ENCODE measurements at regions not wholly inside any gene's neighbourhood (a gene's known extent, or its start where the extent isn't known, plus 50 kb on each side); places are given as distances from the start of the nearest gene placed in this dataset.
"Not testable (repeated sequence)": the region's sequence is repeated elsewhere in the genome, so short reads cannot be mapped to it uniquely, and the experiment has no call there.

DNA sequence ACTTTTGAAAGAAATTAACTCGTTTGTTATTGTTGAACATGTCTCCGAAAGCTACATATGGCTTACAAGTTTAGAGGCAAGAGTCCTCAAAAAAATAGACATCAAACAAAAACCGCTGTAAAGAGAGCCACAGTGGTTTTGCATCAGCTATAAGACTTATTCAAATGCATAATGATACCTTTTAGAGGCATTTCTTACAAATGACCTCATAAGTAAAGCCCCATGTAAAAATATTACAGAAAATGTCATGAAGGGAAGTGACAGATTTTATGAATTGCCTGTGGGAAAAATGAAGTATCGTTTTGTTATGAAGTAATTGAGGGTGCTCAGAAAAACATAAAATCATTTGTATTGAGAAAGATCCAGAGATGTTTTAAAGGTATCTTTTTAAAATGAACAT, 598.0 kb downstream of the NXPH1 start:
- no peaks in the 10 kb centered on the region for H3F3A ChIP-seq (ENCODE audit: low read depth)
- no peaks in the 10 kb centered on the region for H4K20me1 ChIP-seq (ENCODE audit: low read depth)
- Mint-ChIP-seq H3K27ac (no peak overlapping the region), H3K27me3 (ENCODE audit: insufficient read depth, low read depth) (no peaks in the 10 kb centered on the region), H3K9me3 (no peaks in the 10 kb centered on the region), H3K4me1 (no peaks in the 10 kb centered on the region), H3K36me3 (no peaks in the 10 kb centered on the region), H3K4me3 (no peak overlapping the region)
- no peak for DNase-seq (ENCODE audit: low spot score)
- TF ChIP-seq EZH2 (IDR thresholded peaks at IDR 0.05) (no peak), EZH2phosphoT487 (IDR thresholded peaks at IDR 0.05) (no peak)
- TF ChIP-seq, protein P1, sequence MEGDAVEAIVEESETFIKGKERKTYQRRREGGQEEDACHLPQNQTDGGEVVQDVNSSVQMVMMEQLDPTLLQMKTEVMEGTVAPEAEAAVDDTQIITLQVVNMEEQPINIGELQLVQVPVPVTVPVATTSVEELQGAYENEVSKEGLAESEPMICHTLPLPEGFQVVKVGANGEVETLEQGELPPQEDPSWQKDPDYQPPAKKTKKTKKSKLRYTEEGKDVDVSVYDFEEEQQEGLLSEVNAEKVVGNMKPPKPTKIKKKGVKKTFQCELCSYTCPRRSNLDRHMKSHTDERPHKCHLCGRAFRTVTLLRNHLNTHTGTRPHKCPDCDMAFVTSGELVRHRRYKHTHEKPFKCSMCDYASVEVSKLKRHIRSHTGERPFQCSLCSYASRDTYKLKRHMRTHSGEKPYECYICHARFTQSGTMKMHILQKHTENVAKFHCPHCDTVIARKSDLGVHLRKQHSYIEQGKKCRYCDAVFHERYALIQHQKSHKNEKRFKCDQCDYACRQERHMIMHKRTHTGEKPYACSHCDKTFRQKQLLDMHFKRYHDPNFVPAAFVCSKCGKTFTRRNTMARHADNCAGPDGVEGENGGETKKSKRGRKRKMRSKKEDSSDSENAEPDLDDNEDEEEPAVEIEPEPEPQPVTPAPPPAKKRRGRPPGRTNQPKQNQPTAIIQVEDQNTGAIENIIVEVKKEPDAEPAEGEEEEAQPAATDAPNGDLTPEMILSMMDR (IDR thresholded peaks at IDR 0.05) = no peak
- no peaks in the 10 kb centered on the region for H3K79me2 ChIP-seq (ENCODE audit: low read depth)
- H3K9ac ChIP-seq = no peak overlapping the region
- no peaks in the 10 kb centered on the region for H3K27me3 ChIP-seq
- H3K9me3 ChIP-seq (ENCODE audit: low read depth) = no peaks in the 10 kb centered on the region
- H2AFZ ChIP-seq (replicated peaks) = no peak overlapping the region
- H3K4me3 ChIP-seq = no peak overlapping the region
- H3K27ac ChIP-seq = no peak overlapping the region
- no peaks in the 10 kb centered on the region for H3K4me1 ChIP-seq
- H3K4me2 ChIP-seq = no peak overlapping the region
- no peaks in the 10 kb centered on the region for H3K36me3 ChIP-seq

GRCh38 chr7:9036080-9036479, 602.7 kb downstream of the NXPH1 start:
- Histone ChIP-seq H3K9me3 (ENCODE audit: low read depth) (no peaks in the 10 kb centered on the region), H3K27ac (no peak overlapping the region), H3K27me3 (no peaks in the 10 kb centered on the region), H3F3A (ENCODE audit: low read depth) (no peaks in the 10 kb centered on the region), H3K36me3 (no peaks in the 10 kb centered on the region), H3K9ac (no peak overlapping the region), H3K4me1 (no peaks in the 10 kb centered on the region), H3K4me3 (no peak overlapping the region), H3K4me2 (no peak overlapping the region), H3K79me2 (ENCODE audit: low read depth) (no peaks in the 10 kb centered on the region), H4K20me1 (ENCODE audit: low read depth) (no peaks in the 10 kb centered on the region), H2AFZ (replicated peaks) (no peak overlapping the region)
- H3K27ac Mint-ChIP-seq = no peak overlapping the region
- TF ChIP-seq EZH2phosphoT487 (IDR thresholded peaks at IDR 0.05) = no peak
- no peak for TF ChIP-seq EZH2 (IDR thresholded peaks at IDR 0.05)
- TF ChIP-seq, protein P1 (IDR thresholded peaks at IDR 0.05) = no peak
- H3K4me1 Mint-ChIP-seq = peaks cover 2% of the 10 kb centered on the region
- no peaks in the 10 kb centered on the region for H3K27me3 Mint-ChIP-seq (ENCODE audit: insufficient read depth, low read depth)
- no peaks in the 10 kb centered on the region for H3K36me3 Mint-ChIP-seq
- H3K4me3 Mint-ChIP-seq = no peak overlapping the region
- DNase-seq (ENCODE audit: low spot score) = no peak
- no peaks in the 10 kb centered on the region for H3K9me3 Mint-ChIP-seq

DNA sequence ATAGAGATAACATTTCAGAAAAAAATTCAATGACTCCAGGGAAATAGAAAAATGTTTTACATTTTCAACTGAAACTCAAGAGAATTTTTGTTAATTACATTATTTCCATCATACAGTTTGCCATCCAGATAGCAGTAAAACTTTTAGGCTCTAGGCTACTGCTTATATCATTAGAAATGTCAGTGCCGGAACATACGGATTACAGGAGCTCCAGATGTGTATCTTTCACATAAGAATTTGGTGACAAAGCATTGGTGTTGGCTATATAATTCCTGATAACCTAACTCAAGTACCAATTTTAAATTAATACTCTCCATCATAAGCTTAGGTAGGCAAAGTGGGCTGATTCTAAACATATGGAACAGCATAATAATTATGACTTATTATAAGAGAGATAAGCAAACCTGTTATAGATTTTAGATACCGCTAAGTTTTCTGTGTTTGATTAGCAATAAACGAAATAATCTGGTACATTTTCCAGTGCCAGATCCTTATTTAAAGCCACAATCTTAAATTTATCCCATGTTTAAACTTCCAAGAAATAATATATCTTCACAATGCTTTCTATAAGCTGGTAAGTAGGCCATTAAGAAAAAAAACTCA, 637.9 kb downstream of the NXPH1 start:
- no peaks in the 10 kb centered on the region for H3K9me3 Mint-ChIP-seq
- no peaks in the 10 kb centered on the region for H3K27me3 Mint-ChIP-seq (ENCODE audit: insufficient read depth, low read depth)
- H3K9ac ChIP-seq = no peak overlapping the region
- no peak overlapping the region for H3K4me2 ChIP-seq
- H3K36me3 Mint-ChIP-seq = no peaks in the 10 kb centered on the region
- H3K27ac ChIP-seq = no peak overlapping the region
- H3K4me3 ChIP-seq = no peak overlapping the region
- H3K9me3 ChIP-seq (ENCODE audit: low read depth) = no peaks in the 10 kb centered on the region
- H3K4me3 Mint-ChIP-seq = no peak overlapping the region
- no peak overlapping the region for H3K27ac Mint-ChIP-seq
- no peaks in the 10 kb centered on the region for H4K20me1 ChIP-seq (ENCODE audit: low read depth)
- H2AFZ ChIP-seq (replicated peaks) = no peak overlapping the region
- no peak for TF ChIP-seq EZH2 (IDR thresholded peaks at IDR 0.05)
- TF ChIP-seq EZH2phosphoT487 (IDR thresholded peaks at IDR 0.05) = no peak
- TF ChIP-seq, protein P1 (IDR thresholded peaks at IDR 0.05) = no peak
- no peaks in the 10 kb centered on the region for H3K4me1 Mint-ChIP-seq
- H3K79me2 ChIP-seq (ENCODE audit: low read depth) = no peaks in the 10 kb centered on the region
- no peaks in the 10 kb centered on the region for H3F3A ChIP-seq (ENCODE audit: low read depth)
- H3K36me3 ChIP-seq = no peaks in the 10 kb centered on the region
- no peaks in the 10 kb centered on the region for H3K27me3 ChIP-seq
- H3K4me1 ChIP-seq = peaks cover 5% of the 10 kb centered on the region
- no peak for DNase-seq (ENCODE audit: low spot score)

GRCh38 chr7:9075774-9076173, 642.4 kb downstream of the NXPH1 start:
- H3K27ac Mint-ChIP-seq; H3F3A ChIP-seq (ENCODE audit: low read depth); H3K9ac ChIP-seq; H3K36me3 Mint-ChIP-seq; H3K4me2 ChIP-seq; DNase-seq (ENCODE audit: low spot score); H3K9me3 Mint-ChIP-seq; H3K36me3 ChIP-seq; H3K4me1 ChIP-seq; H3K4me3 ChIP-seq; H4K20me1 ChIP-seq (ENCODE audit: low read depth); H3K9me3 ChIP-seq (ENCODE audit: low read depth); H3K4me1 Mint-ChIP-seq; H3K27ac ChIP-seq; H3K4me3 Mint-ChIP-seq; H3K27me3 Mint-ChIP-seq (ENCODE audit: insufficient read depth, low read depth); H3K79me2 ChIP-seq (ENCODE audit: low read depth); H2AFZ ChIP-seq (replicated peaks); H3K27me3 ChIP-seq: not testable (repeated sequence)
